Embryonic facial prominence (tissue), 1 donor: ENCODE measurements at regions not wholly inside any gene's neighbourhood (a gene's known extent, or its start where the extent isn't known, plus 50 kb on each side); places are given as distances from the start of the nearest gene placed in this dataset.

ENCODE experiments used
- DNase-seq: peaks from one replicate; pipeline ENCODE4 v3.0.0-alpha.2; 2016; ENCODE audit errors: extremely low spot score

GRCh38 chr10:92790440-92790839, 57.9 kb upstream of the EXOC6 start:
- no peak for DNase-seq

- no peak for DNase-seq
Measured at GRCh38 chr10:92792661-92793060, 55.7 kb upstream of the EXOC6 start.
